ENCODE measurements at regions not wholly inside any gene's neighbourhood (a gene's known extent, or its start where the extent isn't known, plus 50 kb on each side); places are given as distances from the start of the nearest gene placed in this dataset.

DNA sequence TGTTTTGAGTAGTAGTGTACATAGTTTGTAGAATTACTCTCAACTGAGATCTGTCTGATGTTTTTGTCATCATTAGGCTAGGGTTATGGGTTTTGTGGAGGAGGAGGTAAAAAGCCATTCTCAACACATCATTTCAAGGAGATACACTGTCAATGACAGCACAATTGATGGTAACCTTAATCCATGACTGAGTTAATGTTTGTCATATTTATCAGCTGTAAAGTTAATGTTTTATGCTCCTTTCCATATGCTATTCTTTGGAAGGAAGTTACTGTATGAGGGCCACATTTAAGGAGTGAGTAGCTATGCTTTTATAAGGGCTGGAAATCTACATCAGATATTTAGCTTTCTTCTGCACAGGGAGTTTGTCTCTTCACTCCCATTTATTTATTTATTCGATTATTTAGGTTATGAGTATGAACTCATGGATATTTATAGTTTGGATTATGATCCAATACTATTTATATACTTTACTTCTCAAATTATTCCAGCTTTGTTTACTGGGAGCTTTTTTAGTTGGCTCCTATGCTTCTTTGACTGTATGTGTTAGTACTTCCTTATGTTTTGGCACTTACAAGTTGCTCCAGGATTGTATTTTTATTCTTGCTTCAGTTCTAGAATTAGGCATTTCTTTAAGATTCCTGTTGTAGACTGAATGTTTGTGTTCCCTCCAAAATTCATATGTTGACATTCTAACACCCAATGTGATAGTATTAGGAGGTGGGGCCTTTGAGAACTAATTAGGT, 156.6 kb upstream of the HCRTR2 start:
- no peak for TF ChIP-seq CTCF (IDR thresholded peaks at IDR 0.05; ENCODE audit: insufficient read depth, low read depth, low read length)
- TF ChIP-seq EZH2 (IDR thresholded peaks at IDR 0.05; ENCODE audit: insufficient read depth, low read length), result no peak
